Parathyroid adenoma (tissue), 2 donors: ENCODE measurements at regions not wholly inside any gene's neighbourhood (a gene's known extent, or its start where the extent isn't known, plus 50 kb on each side); places are given as distances from the start of the nearest gene placed in this dataset.

Source experiments
- H2AFZ ChIP-seq: fragments of 300-600 bp; sonication (generic); one replicate; pipeline ENCODE4 v1.7.0; 2017; ENCODE audit warnings: antibody characterized with exemption, mild to moderate bottlenecking
- H3K27ac ChIP-seq: fragments of 300-600 bp; sonication (generic); one replicate; pipeline ENCODE4 v1.7.0; 2017
- H3K27me3 ChIP-seq: fragments of 300-600 bp; sonication (generic); one replicate; pipeline ENCODE4 v1.7.0; 2017; ENCODE audit warnings: low read length; ENCODE audit not compliant: control insufficient read depth, insufficient read depth
- H3K36me3 ChIP-seq: fragments of 300-600 bp; sonication (generic); one replicate; pipeline ENCODE4 v1.7.0; 2017; ENCODE audit warnings: low read length; ENCODE audit not compliant: control insufficient read depth, insufficient read depth
- H3K4me1 ChIP-seq: fragments of 300-600 bp; sonication (generic); one replicate; pipeline ENCODE4 v1.7.0; 2017; ENCODE audit warnings: control low read depth
- H3K4me2 ChIP-seq: fragments of 300-600 bp; sonication (generic); one replicate; pipeline ENCODE4 v1.7.0; 2017; ENCODE audit warnings: low read length
- H3K4me3 ChIP-seq: fragments of 300-600 bp; sonication (generic); one replicate; pipeline ENCODE4 v1.7.0; 2017; ENCODE audit warnings: low read depth, low read length
- H3K79me2 ChIP-seq: fragments of 300-600 bp; sonication (generic); one replicate; pipeline ENCODE4 v1.7.0; 2017; ENCODE audit warnings: control low read depth
- H3K9ac ChIP-seq: fragments of 300-600 bp; sonication (generic); one replicate; pipeline ENCODE4 v1.7.0; 2017; ENCODE audit warnings: mild to moderate bottlenecking
- H3K9me3 ChIP-seq: fragments of 300-600 bp; sonication (generic); one replicate; pipeline ENCODE4 v1.7.0; 2017; ENCODE audit warnings: low read length; ENCODE audit not compliant: control insufficient read depth
- TF ChIP-seq, protein P1 (sequence below): fragments of 300-600 bp; sonication (generic); IDR thresholded peaks from one replicate; pipeline ENCODE4 v1.7.0; 2017; ENCODE audit warnings: antibody characterized with exemption, mild to moderate bottlenecking
- donor health status: primary hyperparathyroidism.

DNA sequence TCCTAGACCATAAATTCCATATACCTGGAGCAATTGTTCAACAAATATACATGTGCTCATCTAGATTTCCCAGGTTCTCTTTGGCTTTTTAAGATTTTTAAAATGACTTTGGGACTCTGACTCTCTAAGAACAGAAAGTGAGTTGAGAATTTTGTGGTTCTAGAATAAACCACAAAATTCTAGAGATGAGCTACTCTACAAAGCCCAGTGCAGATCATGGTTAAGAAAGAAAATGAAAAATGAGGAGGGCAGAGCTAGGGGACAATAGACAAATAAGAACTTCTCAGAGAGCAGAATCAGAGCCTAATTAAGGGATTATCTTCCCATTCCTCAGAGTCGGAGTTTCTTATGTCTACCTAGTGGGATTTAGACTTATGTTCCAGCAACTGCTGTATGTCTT, 694.7 kb downstream of the ZNF385D start:
- no peak overlapping the region for H3K4me2 ChIP-seq
- H2AFZ ChIP-seq, result no peak overlapping the region
- H3K9me3 ChIP-seq, result peaks cover 3% of the 10 kb centered on the region
- H3K27ac ChIP-seq, result no peak overlapping the region
- TF ChIP-seq, protein P1, sequence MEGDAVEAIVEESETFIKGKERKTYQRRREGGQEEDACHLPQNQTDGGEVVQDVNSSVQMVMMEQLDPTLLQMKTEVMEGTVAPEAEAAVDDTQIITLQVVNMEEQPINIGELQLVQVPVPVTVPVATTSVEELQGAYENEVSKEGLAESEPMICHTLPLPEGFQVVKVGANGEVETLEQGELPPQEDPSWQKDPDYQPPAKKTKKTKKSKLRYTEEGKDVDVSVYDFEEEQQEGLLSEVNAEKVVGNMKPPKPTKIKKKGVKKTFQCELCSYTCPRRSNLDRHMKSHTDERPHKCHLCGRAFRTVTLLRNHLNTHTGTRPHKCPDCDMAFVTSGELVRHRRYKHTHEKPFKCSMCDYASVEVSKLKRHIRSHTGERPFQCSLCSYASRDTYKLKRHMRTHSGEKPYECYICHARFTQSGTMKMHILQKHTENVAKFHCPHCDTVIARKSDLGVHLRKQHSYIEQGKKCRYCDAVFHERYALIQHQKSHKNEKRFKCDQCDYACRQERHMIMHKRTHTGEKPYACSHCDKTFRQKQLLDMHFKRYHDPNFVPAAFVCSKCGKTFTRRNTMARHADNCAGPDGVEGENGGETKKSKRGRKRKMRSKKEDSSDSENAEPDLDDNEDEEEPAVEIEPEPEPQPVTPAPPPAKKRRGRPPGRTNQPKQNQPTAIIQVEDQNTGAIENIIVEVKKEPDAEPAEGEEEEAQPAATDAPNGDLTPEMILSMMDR, result no peak
- no peak overlapping the region for H3K4me3 ChIP-seq
- H3K27me3 ChIP-seq, result no peaks in the 10 kb centered on the region
- H3K9ac ChIP-seq, result no peak overlapping the region
- H3K79me2 ChIP-seq, result no peaks in the 10 kb centered on the region
- H3K4me1 ChIP-seq, result no peaks in the 10 kb centered on the region
- H3K36me3 ChIP-seq, result no peaks in the 10 kb centered on the region

DNA sequence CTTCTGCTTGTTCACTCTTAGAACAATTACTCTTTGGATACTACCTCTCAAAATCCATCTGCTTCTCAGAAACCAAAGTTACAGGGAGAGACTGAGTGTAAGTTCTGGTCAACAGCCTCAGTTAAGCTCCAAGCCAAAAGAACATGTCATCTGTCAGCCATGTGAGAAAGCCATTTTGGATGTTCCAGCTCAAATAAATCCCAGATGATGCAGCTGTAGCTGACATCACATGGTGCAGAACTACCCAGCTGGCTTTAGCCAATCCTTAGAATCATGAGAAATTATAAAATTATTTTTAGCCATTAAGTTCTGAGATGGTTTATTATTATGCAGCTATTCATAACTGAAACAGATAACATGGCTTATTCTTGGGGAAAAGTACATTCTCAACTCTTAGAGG, 696.0 kb downstream of the ZNF385D start:
- no peaks in the 10 kb centered on the region for H3K36me3 ChIP-seq
- H2AFZ ChIP-seq, result no peak overlapping the region
- no peak overlapping the region for H3K27ac ChIP-seq
- peaks cover 3% of the 10 kb centered on the region for H3K9me3 ChIP-seq
- H3K4me2 ChIP-seq, result no peak overlapping the region
- H3K9ac ChIP-seq, result no peak overlapping the region
- H3K27me3 ChIP-seq, result no peaks in the 10 kb centered on the region
- TF ChIP-seq, protein P1, result no peak
- no peaks in the 10 kb centered on the region for H3K79me2 ChIP-seq
- H3K4me1 ChIP-seq, result no peaks in the 10 kb centered on the region
- H3K4me3 ChIP-seq, result no peak overlapping the region

DNA sequence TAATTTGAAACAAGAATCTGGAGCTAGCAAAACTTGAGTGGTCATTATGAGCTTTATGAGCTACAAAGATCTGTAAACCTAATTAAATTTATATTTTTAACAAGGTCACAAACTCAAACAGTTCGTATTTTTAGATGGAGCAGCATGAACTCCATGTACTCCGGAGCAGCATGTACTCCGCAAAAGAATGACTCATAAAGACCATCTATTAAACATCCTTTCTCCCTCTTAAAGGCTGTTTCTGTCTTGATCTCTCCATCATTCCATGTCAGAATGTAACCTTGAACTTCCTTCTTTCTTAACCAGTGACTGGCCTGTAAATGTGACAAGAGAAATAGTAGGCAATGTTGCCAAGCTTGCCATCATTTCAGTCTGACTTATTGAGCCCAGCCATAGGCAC, 696.9 kb downstream of the ZNF385D start:
- H3K27me3 ChIP-seq, result no peaks in the 10 kb centered on the region
- TF ChIP-seq, protein P1, result no peak
- no peaks in the 10 kb centered on the region for H3K36me3 ChIP-seq
- H3K9ac ChIP-seq, result no peak overlapping the region
- H3K4me3 ChIP-seq, result no peak overlapping the region
- H3K27ac ChIP-seq, result no peak overlapping the region
- no peak overlapping the region for H2AFZ ChIP-seq
- H3K4me2 ChIP-seq, result no peak overlapping the region
- H3K4me1 ChIP-seq, result no peaks in the 10 kb centered on the region
- H3K9me3 ChIP-seq, result peaks cover 3% of the 10 kb centered on the region
- H3K79me2 ChIP-seq, result no peaks in the 10 kb centered on the region

DNA sequence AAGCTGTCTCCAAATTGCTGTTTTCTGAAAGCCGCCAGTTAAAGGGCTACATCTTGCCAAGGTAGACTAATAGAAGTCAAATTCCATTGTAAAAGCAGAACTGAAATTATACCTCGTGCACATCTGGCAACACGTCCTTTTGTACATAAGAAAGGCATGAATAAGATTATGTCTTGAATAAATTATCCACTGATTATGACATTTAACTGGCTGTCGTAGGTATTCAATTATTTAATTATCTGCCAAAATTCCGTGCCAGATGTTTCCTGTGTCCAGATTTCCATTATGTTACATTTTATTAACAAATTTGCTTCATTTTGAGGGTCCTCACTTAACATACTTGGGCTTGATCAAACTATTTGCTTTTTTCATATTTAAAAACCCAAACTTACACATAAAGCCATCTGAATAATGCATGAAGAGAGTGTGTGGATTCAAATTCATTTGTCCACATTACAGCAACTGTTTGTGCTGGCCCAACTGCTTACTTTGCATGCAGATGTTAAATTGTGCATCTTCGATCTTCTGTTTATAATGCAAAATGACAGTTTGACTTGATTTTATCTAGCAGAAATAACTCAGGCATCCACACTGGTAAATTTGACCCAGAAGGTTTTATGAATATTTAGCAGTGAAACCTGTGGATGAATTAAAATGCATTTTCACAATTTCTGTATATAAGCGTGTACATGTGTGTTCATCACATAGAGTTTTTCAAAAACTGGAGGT, 701.5 kb downstream of the ZNF385D start:
- H3K27me3 ChIP-seq, result no peaks in the 10 kb centered on the region
- no peak overlapping the region for H3K9ac ChIP-seq
- H3K36me3 ChIP-seq, result no peaks in the 10 kb centered on the region
- no peak overlapping the region for H2AFZ ChIP-seq
- H3K4me3 ChIP-seq, result no peak overlapping the region
- H3K4me1 ChIP-seq, result no peaks in the 10 kb centered on the region
- H3K4me2 ChIP-seq, result no peak overlapping the region
- TF ChIP-seq, protein P1, result no peak
- H3K9me3 ChIP-seq, result no peaks in the 10 kb centered on the region
- no peak overlapping the region for H3K27ac ChIP-seq
- no peaks in the 10 kb centered on the region for H3K79me2 ChIP-seq

DNA sequence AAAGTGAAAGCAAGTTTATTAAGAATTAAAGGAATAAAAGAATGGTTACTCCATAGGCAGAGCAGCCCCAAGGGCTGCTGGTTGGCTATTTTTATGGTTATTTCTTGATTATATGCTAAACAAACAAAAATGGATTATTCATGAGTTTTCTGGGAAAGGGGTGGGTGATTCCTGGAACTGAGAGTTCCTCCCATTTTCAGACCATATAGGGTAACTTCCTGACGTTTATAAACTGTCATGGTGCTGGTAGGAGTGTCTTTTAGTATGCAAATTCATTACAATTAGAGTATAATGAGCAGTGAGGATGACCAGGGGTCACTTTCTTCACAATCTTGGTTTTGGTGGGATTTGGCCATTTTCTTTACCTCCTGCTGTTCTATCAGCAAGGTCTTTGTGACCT, 707.9 kb downstream of the ZNF385D start:
- H3K36me3 ChIP-seq, result no peaks in the 10 kb centered on the region
- no peaks in the 10 kb centered on the region for H3K4me1 ChIP-seq
- H3K79me2 ChIP-seq, result no peaks in the 10 kb centered on the region
- no peaks in the 10 kb centered on the region for H3K27me3 ChIP-seq
- H3K9me3 ChIP-seq, result no peaks in the 10 kb centered on the region
- H2AFZ ChIP-seq, result no peak overlapping the region
- H3K27ac ChIP-seq, result no peak overlapping the region
- H3K9ac ChIP-seq, result no peak overlapping the region
- no peak overlapping the region for H3K4me2 ChIP-seq
- TF ChIP-seq, protein P1, result no peak
- no peak overlapping the region for H3K4me3 ChIP-seq
